ENCODE measurements at regions not wholly inside any gene's neighbourhood (a gene's known extent, or its start where the extent isn't known, plus 50 kb on each side); places are given as distances from the start of the nearest gene placed in this dataset.
A peak's percentile ranks its signal among the peaks of the same experiment; 100 is the strongest.
"Not testable (repeated sequence)": the region's sequence is repeated elsewhere in the genome, so short reads cannot be mapped to it uniquely, and the experiment has no call there.

DNA sequence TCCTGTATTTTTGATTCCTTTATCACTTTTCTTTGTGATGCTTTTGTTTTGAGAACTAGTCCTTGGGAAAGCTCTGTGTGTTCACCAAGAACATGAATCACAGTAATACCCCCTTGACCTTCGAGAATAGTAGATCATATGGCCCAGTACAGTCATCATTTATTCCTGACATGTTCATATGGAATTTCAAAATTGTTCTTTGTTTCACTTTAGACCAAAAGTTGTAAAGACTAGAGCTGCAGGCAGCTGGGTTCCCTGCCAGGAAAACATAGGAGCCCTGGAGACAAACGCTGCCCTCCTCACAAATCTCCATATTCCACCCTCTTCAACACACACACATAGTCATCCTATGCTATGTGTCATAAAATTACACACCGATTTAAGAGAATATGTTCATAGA lies 621.2 kb upstream of the EYS start:
- DNase-seq: no peak

DNA sequence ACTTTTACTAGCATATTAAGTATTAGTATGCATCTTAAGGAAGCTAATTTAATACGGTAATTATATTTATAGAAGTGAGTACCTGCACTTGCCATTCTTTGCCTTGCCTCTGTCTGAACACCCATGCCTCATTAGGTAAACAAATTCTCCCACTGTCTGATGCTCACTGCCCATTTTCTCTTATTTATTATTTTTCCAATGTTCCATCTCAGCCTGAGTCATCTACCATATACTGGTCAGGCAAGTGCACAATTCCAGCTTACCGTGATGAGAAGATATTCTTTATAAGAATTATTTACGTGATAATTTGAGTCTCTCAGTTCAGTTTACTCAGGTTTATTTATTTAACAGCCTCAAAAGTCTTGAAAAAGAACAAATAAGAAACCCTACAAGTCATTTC lies 619.2 kb upstream of the EYS start:
- no peak for DNase-seq

DNA sequence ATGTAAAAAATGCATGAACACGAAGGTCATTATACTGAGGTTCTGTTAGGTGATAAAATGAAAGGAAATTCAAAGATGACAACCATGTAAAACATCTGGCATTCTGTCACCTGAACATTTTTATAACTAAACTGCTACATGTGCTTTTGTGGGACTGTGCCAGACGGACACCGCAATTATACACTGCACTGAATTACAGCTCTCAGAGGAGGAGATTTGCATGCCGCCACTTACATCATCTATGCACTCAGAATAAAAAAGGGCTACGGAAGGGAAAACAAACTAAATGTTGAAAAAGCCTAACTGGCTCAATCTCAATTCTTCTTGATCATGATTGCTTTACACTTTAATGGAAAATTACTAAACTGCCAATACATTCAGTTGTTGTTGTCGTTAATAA lies 614.0 kb upstream of the EYS start:
- DNase-seq: no peak

DNA sequence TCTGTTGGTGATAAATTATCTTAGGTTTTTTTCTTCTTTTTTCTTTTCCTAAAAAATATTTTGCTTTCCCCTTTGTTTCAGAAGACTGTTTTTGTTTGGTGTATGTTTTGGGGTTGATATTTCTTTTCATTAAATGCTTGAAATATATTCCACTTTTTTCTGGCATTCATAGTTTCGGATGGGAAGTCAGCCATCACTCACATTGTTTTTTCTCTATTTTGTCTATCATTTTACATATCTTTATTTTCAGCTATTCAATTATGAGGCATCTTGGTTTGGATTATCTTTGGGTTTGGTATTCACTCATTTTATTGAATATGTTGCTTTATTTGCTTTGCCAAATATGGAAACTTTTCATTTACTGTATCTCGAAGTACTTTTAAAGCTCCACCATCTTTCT lies 600.5 kb upstream of the EYS start:
- no peak for DNase-seq

DNA sequence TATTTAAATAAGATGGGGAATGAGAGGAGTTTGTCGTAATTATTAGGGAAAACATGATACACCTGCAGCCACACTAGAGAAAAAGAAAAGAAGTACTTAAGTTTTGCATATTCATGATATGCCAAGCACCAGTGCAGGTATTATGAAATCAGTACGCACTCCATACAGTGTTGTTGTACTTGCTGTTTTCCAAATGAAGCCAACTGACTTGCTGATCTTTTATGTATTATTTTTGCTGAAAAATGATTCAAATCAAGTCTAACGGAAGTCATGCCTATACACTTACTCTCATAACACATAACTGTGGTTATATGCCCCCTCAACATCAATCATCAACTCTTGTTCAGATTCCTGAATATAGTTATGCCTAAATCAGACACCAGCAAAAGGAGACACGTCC lies 584.9 kb upstream of the EYS start:
- no peak for DNase-seq

DNA sequence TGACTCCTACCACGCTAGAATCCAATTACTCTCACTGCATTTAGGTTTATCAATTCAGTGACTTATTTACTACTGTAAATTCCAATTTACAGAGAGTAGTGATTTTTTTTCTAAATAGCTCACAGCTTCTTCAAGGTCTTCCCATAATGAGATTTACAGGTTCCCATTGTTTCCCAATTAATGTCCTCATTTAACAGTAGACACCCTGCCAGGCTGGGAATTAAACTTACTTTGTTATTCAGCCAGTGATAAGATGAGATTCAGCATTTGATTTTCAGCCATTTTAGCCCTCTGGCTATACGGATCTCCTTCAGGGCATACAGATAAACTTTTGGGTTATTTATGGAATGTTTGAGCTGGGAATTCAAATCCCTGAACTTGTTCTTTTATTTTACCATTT lies 582.9 kb upstream of the EYS start:
- no peak for DNase-seq

DNA sequence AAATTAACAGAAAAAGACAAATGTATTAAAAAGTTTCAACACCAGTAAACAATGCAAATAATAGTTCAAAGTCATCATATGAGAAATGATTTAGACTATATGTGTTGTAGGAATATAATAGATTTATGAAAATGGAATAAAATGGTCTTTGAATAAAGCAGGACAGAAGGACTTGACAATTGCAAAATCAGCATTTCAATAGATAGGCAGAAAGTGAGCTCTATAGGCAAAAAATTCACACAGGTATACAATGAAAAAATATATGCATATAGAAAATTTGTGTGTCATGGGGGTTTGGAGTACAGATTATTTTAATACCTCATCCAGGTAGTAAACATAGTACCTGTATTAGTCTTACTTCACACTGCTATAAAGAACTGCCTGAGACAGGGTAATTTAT lies 571.1 kb upstream of the EYS start:
- DNase-seq: no peak

DNA sequence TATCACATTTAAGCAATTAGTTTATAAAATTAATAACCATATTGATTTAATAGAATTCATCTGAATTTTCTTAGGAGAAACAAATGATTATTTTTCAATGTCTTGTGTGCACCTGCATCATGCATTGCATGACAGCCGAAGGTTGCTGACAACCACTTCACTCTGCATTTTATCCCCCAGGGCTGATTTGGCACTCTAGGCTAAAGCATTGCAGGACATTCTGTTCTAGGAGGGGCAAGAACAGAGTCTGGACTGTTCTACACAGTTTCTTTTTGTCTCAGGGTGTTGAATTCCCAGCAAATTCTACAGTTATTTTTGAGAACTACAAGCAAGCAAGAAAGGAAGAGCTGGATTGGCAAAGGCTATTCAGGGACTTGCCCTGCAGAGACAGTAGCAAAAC lies 570.4 kb upstream of the EYS start:
- no peak for DNase-seq

DNA sequence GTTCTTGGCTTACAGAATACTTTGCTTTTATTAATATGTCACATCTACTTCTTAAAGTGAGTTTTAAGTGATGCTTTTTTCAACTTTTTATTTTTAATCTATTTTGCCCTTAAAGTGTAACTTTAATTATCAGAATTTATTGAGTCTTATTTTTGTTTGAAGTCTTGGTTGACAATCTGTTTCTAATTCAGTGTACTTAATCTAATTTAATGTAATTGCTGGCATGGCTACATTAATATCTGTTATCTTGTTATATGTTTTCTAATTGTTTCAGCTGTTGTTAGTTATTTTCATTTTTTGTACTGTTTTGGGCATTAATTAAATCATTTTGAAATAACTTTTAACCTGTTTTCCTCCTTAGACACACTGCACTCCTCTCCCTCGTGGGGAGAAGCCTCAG lies 558.7 kb upstream of the EYS start:
- DNase-seq: no peak

DNA sequence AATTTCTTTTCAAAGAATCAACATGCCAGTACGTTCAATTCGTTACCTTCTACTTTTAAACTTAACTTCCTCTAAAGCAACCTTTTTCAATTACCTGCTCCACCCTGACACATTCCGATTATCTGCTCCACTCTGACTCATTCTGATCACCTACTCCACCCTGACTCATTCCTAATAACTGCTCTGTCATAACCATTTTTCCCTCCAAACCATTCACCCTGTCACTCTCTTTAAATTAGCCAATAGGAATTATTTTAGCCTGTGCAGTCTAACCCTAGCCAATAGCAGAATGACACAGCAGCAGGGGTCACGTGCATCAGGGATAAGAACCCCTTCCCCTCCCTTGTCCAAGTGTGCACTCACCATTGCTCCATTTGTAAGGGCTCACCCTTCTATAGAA lies 557.4 kb upstream of the EYS start:
- DNase-seq: no peak

DNA sequence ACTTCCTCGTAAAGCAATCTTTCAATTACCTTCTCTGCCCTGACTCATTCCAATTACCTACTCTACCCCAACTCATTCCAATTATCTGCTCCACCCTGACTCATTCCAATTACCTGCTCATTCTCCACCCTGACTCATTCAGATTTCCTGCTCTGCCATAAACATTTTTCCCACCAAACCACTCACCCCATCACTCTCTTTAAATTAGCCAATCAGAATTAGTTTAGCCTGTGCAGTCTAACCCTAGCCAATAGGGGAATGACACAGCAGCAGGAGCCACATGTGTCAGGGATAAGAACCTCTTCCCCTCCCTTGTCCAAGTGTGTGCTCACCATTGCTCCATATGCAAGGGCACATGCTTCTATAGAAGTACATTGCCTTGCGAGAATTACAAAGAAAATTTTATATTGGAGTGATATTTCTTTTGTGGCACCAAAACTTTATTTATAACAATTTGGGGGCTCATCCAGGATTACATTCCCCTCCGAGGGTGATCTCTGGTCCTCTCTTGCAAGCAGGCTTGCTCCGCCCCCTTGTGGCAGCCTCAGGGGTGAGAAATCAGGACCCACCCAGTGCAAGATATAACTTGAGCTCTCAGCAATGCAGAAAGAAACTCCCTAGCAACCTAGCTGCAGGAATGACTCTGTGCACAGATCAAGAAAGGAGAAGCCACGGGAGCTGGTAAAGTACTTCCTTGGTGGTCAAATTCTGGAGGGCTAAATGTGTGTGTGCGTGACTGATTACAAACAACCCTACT lies 551.9 kb upstream of the EYS start:
- not testable (repeated sequence) for DNase-seq

DNA sequence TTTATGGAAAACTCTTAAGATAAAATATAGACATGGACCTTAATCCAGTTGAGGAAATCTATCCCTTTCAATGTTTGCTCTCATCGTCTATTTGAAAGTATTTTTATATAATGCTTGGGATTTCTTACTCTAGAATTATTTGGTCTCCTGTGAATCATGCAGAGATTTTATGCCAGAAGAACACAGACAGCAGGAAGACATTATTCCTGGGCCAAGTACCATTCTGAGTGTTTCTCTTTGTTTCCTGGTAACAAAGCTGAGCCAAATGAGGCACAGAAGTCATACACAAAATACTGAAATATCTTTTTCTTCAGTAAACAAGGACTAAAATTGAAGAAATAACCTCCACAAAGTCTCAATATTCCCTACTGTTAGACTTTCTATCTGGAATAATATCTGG lies 538.2 kb upstream of the EYS start:
- DNase-seq: no peak

DNA sequence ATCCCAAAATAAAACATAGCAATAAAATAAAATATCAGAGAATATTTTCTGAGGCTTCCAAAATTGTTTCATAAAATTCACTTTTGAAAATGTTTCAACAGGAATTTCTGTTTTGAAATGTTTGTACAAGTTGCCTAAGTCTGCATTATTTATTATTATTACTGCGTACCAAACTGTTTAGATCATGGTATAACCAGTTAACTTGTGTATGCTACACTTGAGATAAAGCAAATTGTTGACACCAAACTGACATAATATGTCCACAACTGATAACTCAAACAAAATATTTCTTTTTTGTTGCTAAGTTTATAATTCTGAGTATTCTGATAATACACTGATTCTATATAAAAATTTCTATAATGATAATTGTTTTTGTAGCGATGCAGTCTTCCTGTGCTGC lies 531.8 kb upstream of the EYS start:
- no peak for DNase-seq

DNA sequence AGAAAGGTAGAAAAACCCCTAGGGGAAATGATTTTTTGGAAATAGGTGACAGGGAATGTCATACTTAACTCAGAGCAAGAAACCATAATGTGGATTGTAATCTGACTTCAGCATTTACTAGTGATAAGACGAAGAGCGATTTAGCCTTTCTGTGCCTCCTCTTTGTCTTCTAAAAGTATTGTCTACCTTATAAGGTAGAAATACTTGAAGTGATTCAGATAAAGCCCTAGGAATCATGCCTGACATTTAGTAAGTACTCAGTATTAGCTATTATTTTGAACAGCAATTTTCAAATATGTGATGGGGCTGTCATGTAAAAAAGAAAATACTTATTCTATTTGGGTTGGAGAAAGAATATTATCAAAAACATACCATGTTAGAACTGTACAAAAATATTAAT lies 525.9 kb upstream of the EYS start:
- no peak for DNase-seq

DNA sequence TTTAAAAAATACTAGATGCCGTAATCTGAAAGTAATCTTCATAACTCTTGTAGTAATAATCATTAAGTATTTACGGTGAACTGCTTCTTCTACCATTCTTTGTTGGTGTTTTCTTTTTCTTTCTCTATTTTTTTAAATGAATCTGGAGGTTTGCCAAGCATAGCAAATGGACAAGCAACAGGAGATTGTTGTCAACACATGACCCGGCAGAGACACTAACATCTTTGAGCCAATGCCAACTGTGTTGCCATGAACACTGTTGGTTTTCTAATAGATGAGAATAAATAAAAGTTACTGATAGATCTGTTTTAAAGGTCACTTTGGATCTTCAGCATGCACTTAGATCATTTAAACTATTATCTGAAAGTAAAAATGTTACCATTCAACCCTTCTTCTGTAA lies 523.6 kb upstream of the EYS start:
- DNase-seq: no peak

DNA sequence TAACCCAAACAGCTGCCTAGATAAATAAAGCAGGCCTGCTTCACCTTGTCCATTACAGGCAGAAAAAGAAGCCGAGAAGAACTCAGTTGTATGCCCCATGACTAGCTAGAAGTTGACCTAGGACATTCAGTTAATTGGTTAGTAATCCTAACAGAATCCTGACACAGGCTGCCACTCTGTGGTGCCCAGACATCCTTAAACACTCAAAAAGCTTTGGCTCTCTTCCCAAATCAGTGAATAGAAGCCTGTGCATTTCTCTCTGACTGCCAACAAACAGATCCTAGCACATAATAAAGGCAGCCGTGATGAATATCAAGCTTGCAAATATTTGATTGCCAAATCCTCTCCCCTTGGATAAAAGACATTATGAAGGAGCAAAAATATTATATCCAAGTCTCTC lies 519.1 kb upstream of the EYS start:
- no peak for DNase-seq

DNA sequence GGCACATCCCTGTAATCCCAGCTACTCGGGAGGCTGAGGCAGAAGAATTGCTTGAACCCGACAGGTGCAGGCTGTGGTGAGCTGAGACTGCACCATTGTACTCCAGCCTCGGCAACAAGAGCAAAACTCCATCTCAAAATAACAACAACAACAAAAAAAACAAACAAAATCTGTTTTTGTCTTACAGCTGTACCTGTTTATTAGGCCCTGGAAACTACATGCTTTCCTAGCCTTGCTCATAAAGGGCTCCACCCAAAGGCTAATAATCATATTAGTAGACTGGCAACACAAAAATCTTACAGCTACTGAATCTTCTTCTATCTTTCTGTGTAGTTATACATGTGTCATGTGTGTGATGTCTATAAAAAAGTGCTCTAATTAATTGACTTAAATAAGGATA lies 503.9 kb upstream of the EYS start:
- DNase-seq: no peak

DNA sequence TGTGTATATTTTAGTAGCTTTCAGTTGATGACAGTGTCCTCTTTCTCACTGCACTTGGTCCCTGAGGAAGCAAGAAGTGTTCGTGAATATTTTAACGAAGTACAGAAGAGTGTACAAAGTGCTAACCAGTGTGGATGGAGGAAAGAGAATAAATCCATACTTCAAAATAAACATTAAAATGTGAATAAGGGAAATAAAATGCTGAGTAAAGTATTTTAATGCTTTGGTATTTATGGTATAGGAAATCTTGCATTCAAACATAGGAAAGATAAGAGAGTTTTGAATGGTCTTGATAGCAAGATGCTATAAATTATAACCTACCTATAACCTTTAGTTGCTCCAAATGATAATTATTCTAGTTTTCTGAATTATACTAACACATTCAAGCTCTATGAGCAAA lies 493.4 kb upstream of the EYS start:
- DNase-seq: no peak

DNA sequence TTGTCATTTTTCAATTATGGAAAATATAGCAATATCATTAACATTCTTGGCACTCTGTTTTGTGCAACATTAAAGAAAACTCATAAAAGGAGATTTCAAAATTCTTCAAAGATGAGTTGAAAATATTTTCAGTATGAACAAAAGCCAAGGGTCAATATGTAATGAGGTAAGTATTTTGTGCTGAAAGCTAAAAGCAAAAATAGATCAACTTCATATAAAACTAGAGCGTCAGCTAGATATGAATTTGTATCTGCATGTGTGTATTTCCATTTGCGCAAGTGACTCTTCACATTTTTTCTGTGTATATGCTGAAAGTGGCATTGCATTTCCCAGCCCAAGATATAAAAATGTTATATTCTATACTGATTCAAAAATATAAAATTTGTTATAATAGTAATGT lies 492.1 kb upstream of the EYS start:
- no peak for DNase-seq

DNA sequence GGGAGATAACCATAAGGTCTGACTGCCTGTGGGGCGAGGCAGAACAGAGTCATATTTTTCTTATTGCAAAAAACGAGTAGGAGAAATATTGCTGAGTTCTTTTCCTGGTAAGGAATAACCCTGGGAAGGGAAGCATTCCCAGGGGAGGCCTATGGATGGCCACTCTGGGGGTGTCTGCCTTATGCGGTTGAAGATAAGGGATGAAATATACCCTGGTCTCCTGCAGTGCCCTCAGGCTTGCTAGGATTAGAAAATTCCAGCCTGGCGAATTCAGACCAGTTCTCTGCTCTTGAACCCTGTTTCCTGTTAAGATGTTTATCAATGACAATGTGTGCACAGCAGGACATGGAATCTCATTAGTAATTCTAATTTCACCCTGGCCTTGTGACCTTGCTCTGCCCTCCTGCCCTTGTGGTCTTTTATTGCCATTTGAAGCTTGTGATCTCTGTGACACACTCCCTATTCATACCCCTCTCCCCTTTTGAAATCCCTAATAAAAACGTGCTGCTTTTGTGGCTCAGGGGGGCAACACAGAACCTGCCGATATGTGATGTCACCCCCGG lies 491.1 kb upstream of the EYS start:
- DNase-seq: no peak

DNA sequence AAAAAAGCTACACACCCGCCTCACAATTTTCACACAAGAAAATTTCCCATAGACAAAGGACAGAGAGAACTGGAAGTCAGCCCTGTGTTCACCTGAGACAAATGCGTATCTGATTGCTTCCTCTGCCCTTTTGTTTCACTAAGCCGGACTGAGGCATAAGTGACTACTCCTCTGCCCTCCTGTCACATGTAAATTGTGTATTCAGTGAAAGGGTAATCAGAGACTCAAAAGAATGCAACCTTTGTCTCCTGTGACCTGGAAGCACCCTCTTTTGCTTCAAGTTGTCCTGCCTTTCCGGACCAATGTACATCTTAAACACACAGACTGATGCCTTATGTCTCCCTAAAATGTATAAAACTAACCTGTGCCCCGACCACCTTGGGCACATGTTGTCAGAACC lies 483.8 kb upstream of the EYS start:
- DNase-seq: no peak

DNA sequence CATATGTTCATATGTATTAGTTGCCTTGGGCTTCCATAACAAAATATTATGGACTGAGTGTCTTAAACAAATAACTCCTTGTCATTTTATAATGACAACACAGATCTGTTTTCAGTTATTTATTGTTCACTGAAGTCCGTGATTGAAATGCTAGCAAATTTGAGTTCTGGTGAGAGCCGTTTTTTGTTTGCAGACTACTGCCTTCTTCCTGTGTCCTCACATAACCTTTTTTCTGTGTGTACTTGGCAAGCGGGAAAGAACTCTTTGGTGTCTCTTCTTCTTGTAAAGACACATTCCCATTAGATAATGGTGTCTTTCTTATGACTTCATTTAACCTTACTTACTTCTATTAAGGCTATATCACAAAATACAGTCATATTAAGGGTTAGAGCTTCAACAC lies 482.9 kb upstream of the EYS start:
- DNase-seq: no peak

DNA sequence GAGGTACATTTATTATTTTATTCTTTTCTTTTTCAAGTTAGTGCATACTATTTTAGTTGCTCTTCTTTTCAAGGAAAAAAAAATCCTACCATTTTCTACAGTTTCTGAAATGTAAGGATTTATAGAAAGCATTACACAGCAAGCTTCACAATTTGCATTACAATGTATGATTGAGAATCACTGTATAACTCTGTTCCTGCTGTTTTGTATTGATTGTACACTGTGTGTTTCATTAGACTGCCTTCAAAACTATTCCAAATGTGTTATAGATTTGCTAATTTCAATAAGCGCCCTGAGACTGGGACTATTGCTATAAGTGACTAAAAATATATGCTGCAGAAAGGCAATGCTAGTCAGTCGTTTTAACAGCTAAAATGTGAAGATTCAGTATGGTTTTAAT lies 479.7 kb upstream of the EYS start:
- DNase-seq: no peak

DNA sequence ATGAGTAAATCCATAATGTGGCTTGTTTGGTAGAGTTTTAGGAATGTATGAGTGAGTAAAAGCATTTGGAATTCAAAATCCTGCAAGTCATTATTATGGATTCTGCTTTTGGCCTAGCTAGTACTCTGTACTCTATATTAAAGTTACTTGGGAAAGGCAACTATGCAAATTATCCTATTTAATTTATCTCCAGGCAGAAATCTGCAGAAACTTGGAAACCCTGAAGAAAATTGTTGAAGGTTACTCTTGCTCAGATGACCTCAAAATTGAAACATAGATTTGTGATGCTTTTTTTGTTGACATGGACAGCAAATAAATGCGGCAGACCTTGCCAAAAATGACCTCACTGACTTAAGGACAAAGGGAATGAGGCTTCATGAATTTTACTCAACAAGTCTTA lies 477.1 kb upstream of the EYS start:
- DNase-seq: peak; percentile 39

DNA sequence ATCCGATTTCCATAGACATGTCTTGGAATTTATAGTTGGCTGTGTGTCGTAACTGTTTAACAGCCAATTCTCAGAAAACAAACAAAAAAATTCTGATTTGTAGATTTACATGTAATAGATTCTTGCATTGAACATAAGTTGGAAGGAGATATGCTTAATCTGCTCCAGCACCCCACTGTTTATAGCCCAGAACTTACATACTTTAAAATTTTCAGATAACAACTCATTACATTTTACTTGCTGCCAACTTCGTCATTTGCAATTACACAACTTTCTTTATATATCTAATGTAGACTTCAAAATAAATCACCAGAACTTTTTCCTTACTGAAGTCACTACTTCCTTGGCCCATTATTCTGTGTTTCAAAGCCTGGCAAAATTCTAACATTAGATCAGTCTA lies 472.3 kb upstream of the EYS start:
- no peak for DNase-seq

Data from right hindlimb (tissue), 1 donor.